IMR-90 (cell line): ENCODE measurements at regions not wholly inside any gene's neighbourhood (a gene's known extent, or its start where the extent isn't known, plus 50 kb on each side); places are given as distances from the start of the nearest gene placed in this dataset.

Experiments
- ATAC-seq: fragments of 200-7000 bp; cut with Tn5 transposase; 2 replicates; pipeline ENCODE4 v1.9.1; 2020; ENCODE audit warnings: low read depth, mild to moderate bottlenecking, moderate library complexity
- BruUV-seq: library from RNA; stranded (reverse); fragments of 400-500 nt; replicated peaks from 2 replicates; lab custom pipeline; 2021; lab: Mats Ljungman, UMichigan
- CTCF ChIA-PET: fragments of 300-600 bp; formaldehyde crosslinking; extraction: SDS; loops from one replicate; lab custom pipeline; 2021; ENCODE audit warnings: antibody characterized with exemption; lab: Yijun Ruan, JAX
- POLR2A ChIA-PET: fragments of 300-600 bp; sonication (Branson Sonifier 250); formaldehyde crosslinking; loops from one replicate; lab custom pipeline; 2022; ENCODE audit warnings: antibody characterized with exemption; ENCODE audit not compliant: unreplicated experiment; lab: Charles Lee
- DNase-seq: peaks from one replicate; pipeline ENCODE4 v3.0.0; 2013
- H2AFZ ChIP-seq: replicated peaks from 2 replicates; pipeline ENCODE3; 2013; ENCODE audit warnings: low read length, mild to moderate bottlenecking; ENCODE audit not compliant: poor library complexity
- H2AK5ac ChIP-seq: 2 replicates; pipeline ENCODE4 v1.6.1; 2013; ENCODE audit warnings: low read depth, low read length, inconsistent platforms
- H2AK9ac ChIP-seq: replicated peaks from 2 replicates; pipeline ENCODE3; 2013; ENCODE audit warnings: mild to moderate bottlenecking, low read depth, low read length, moderate library complexity; ENCODE audit not compliant: poor library complexity
- H2BK120ac ChIP-seq: 2 replicates; pipeline ENCODE4 v1.6.1; 2013; ENCODE audit warnings: low read depth, low read length, inconsistent platforms
- H2BK15ac ChIP-seq: 3 replicates; pipeline ENCODE4 v1.6.1; 2013; ENCODE audit warnings: low read depth, low read length, inconsistent platforms
- H2BK20ac ChIP-seq: 2 replicates; pipeline ENCODE4 v1.6.1; 2013; ENCODE audit warnings: low read depth, mild to moderate bottlenecking, inconsistent platforms, low read length, moderate library complexity
- H2BK5ac ChIP-seq: 2 replicates; pipeline ENCODE4 v1.6.1; 2013; ENCODE audit warnings: mild to moderate bottlenecking, low read depth, low read length, inconsistent platforms; ENCODE audit not compliant: poor library complexity, severe bottlenecking
- H3K14ac ChIP-seq: replicated peaks from 2 replicates; pipeline ENCODE4 v1.6.1; 2013; ENCODE audit warnings: low read depth, low read length, inconsistent platforms
- H3K18ac ChIP-seq: 2 replicates; pipeline ENCODE4 v1.6.1; 2013; ENCODE audit warnings: low read depth, low read length, control low read depth
- H3K23ac ChIP-seq: 2 replicates; pipeline ENCODE4 v1.6.1; 2013; ENCODE audit warnings: low read depth, low read length, inconsistent platforms
- H3K27ac ChIP-seq: 2 replicates; pipeline ENCODE4 v1.5.1; 2013; ENCODE audit warnings: mild to moderate bottlenecking, control low read depth, low read length; ENCODE audit not compliant: insufficient read depth
- H3K27me3 ChIP-seq: 2 replicates; pipeline ENCODE4 v1.6.1; 2013; ENCODE audit warnings: low read length; ENCODE audit not compliant: control insufficient read depth, insufficient read depth
- H3K36me3 ChIP-seq: 2 replicates; pipeline ENCODE4 v1.6.1; 2013; ENCODE audit warnings: low read length, mixed read lengths; ENCODE audit not compliant: control insufficient read depth, insufficient read depth
- H3K4ac ChIP-seq: 2 replicates; pipeline ENCODE4 v1.6.1; 2013; ENCODE audit warnings: low read depth, low read length, inconsistent platforms
- H3K4me1 ChIP-seq: 2 replicates; pipeline ENCODE4 v1.6.1; 2013; ENCODE audit warnings: low read length, mixed read lengths; ENCODE audit not compliant: control insufficient read depth, insufficient read depth
- H3K4me2 ChIP-seq: 2 replicates; pipeline ENCODE4 v1.6.1; 2013; ENCODE audit warnings: low read depth, mild to moderate bottlenecking, control low read depth, low read length, moderate library complexity
- H3K4me3 ChIP-seq: 2 replicates; pipeline ENCODE4 v1.5.1; 2013; ENCODE audit warnings: low read depth, mild to moderate bottlenecking, control low read depth, low read length, moderate library complexity; ENCODE audit not compliant: insufficient read depth
- H3K56ac ChIP-seq: 2 replicates; pipeline ENCODE4 v1.6.1; 2013; ENCODE audit warnings: low read length, inconsistent platforms; ENCODE audit not compliant: insufficient read depth; ENCODE audit errors: extremely low read depth
- H3K79me1 ChIP-seq, 2 experiments: 2 replicates each; pipeline ENCODE4 v1.6.1; 2013; ENCODE audit warnings: low read length in 2 of 2, inconsistent platforms in 1 of 2, low read depth in 1 of 2
- H3K9ac ChIP-seq: 2 replicates; pipeline ENCODE4 v1.6.1; 2013; ENCODE audit warnings: low read depth, low read length, control low read depth
- H3K9me1 ChIP-seq: 2 replicates; pipeline ENCODE4 v1.6.1; 2013; ENCODE audit warnings: low read length, inconsistent platforms; ENCODE audit not compliant: insufficient read depth
- H3K9me3 ChIP-seq: 2 replicates; pipeline ENCODE4 v1.6.1; 2013; ENCODE audit warnings: low read length; ENCODE audit not compliant: control insufficient read depth, insufficient read depth
- H4K20me1 ChIP-seq: 2 replicates; pipeline ENCODE4 v1.6.1; 2013; ENCODE audit warnings: low read length, inconsistent platforms; ENCODE audit not compliant: insufficient read depth
- H4K5ac ChIP-seq: 2 replicates; pipeline ENCODE4 v1.6.1; 2013; ENCODE audit warnings: mild to moderate bottlenecking, low read depth, low read length, control low read depth
- H4K8ac ChIP-seq, 2 experiments: 2 replicates each; pipeline ENCODE4 v1.6.1; 2013; ENCODE audit warnings: low read depth in 2 of 2, low read length in 2 of 2, control low read depth in 1 of 2, inconsistent platforms in 1 of 2
- H4K91ac ChIP-seq: 2 replicates; pipeline ENCODE4 v1.6.1; 2013; ENCODE audit warnings: low read depth, low read length, inconsistent platforms; ENCODE audit not compliant: insufficient read depth
- BHLHE40 ChIP-seq: fragments of 150-350 bp; IDR thresholded peaks from 2 replicates; pipeline ENCODE4 v1.6.1; 2016; ENCODE audit warnings: mild to moderate bottlenecking, low read depth, low read length
- CEBPB ChIP-seq: IDR thresholded peaks from 2 replicates; pipeline ENCODE4 v1.6.1; 2012; ENCODE audit warnings: low read depth, low read length, improper control_type of control experiment
- CHD1 ChIP-seq: IDR thresholded peaks from 2 replicates; pipeline ENCODE4 v1.6.1; 2012; ENCODE audit warnings: low read depth, low read length, improper control_type of control experiment
- CTCF ChIP-seq: conservative IDR thresholded peaks from 2 replicates; pipeline ENCODE4 v1.5.1; 2012; ENCODE audit warnings: mild to moderate bottlenecking, low read depth, low read length, improper control_type of control experiment
- ELK1 ChIP-seq: fragments of 150-350 bp; IDR thresholded peaks from 2 replicates; pipeline ENCODE4 v1.6.1; 2016; ENCODE audit warnings: low read depth, mild to moderate bottlenecking, low read length, moderate library complexity, borderline replicate concordance
- FOS ChIP-seq: fragments of 150-350 bp; IDR thresholded peaks from 2 replicates; pipeline ENCODE4 v1.6.1; 2016; ENCODE audit warnings: low read depth, low read length
- MAFK ChIP-seq: IDR thresholded peaks from 2 replicates; pipeline ENCODE4 v1.6.1; 2012; ENCODE audit warnings: low read depth, low read length, improper control_type of control experiment
- MAZ ChIP-seq: IDR thresholded peaks from 2 replicates; pipeline ENCODE4 v1.6.1; 2012; ENCODE audit warnings: low read depth, mild to moderate bottlenecking, low read length, improper control_type of control experiment, moderate library complexity, borderline replicate concordance
- MXI1 ChIP-seq: IDR thresholded peaks from 2 replicates; pipeline ENCODE4 v1.6.1; 2012; ENCODE audit warnings: low read depth, mild to moderate bottlenecking, low read length, moderate library complexity, borderline replicate concordance
- NFE2L2 ChIP-seq: fragments of 150-350 bp; IDR thresholded peaks from 2 replicates; pipeline ENCODE4 v1.6.1; 2016; ENCODE audit warnings: low read depth, mild to moderate bottlenecking, low read length
- POLR2A ChIP-seq: IDR thresholded peaks from 2 replicates; pipeline ENCODE4 v1.6.1; 2012; ENCODE audit warnings: mild to moderate bottlenecking, low read depth, low read length
- RAD21 ChIP-seq: IDR thresholded peaks from 2 replicates; pipeline ENCODE4 v1.6.1; 2012; ENCODE audit warnings: low read length, improper control_type of control experiment
- RCOR1 ChIP-seq: IDR thresholded peaks from 2 replicates; pipeline ENCODE4 v1.6.1; 2012; ENCODE audit warnings: mild to moderate bottlenecking, low read length, improper control_type of control experiment; ENCODE audit not compliant: insufficient replicate concordance
- RFX5 ChIP-seq: IDR thresholded peaks from 2 replicates; pipeline ENCODE4 v1.8.0; 2012; ENCODE audit warnings: low read depth, mild to moderate bottlenecking, low read length, moderate library complexity
- SMC3 ChIP-seq: fragments of 150-350 bp; IDR thresholded peaks from 2 replicates; pipeline ENCODE4 v1.6.1; 2016; ENCODE audit warnings: low read depth, mild to moderate bottlenecking, antibody characterized with exemption, low read length, moderate library complexity
- WGBS, 2 experiments: methylation state at CpG; one replicate each; pipeline versions ENCODE4 v1.1.5 to v1.1.7; 2013; ENCODE audit warnings: missing lambda C conversion rate in 2 of 2; ENCODE audit not compliant: insufficient read length in 1 of 2; ENCODE audit errors: extremely low coverage in 2 of 2; 5-methylcytosine and 5-hydroxymethylcytosine counted together
- dilution Hi-C: fragments of 300-500 bp; cut with HindIII; formaldehyde crosslinking; loops from one replicate; pipeline ENCODE4 v1.14.3; 2018; ENCODE audit warnings: low sequenced_read_pairs; ENCODE audit not compliant: unreplicated experiment
- in situ Hi-C: fragments of 300-500 bp; cut with MboI; formaldehyde crosslinking; loops from 3 replicates; pipeline ENCODE4 v1.14.3; 2019; ENCODE audit warnings: low sequenced_read_pairs, inconsistent platforms, mixed read lengths
- intact Hi-C: fragments of 100-400 bp; cut with micrococcal nuclease; formaldehyde crosslinking; loops from 2 replicates; pipeline ENCODE4 v1.10.0; 2022
- TF ChIP-seq, protein P1 (sequence below): fragments of 150-350 bp; IDR thresholded peaks from 2 replicates; pipeline ENCODE4 v1.6.1; 2017; ENCODE audit warnings: mild to moderate bottlenecking, antibody characterized with exemption, low read length, low read depth

DNA sequence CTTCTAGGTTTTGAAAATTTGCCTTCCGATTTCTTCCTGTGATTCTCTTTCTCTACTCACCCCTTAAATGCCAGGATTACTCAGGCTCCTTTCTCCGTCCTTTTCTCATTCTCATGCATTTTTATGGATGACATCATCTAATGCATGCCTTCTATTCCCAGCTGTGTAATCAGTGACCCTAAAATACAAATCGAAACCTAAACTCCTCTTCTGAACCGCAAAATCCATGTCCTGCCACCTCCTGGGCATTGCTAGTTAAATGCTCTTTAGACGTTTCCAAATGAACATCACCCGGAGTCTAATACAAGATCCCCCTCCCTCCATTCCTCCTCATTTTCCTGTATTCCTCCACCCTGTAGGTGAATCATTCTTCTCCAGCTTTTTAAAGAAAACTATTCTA lies 1703.1 kb upstream of the FLRT2 start:
- in situ Hi-C loops (no loop called here), intact Hi-C loops (no loop called here), dilution Hi-C loops (no loop called here)
- no peak overlapping the region for H3K18ac ChIP-seq
- 70% methylated on average over 2 of the region's 6 CpGs; no CpG with 5 or more reads in 1 of the 2 experiments for WGBS, 2 experiments
- DNase-seq (peak; percentile 76), ATAC-seq (no peak; the same call in 1 of the 2 replicates)
- ChIA-PET POLR2A (no interaction called here), CTCF (no interaction called here)
- no peaks in the 10 kb centered on the region for H3K79me1 ChIP-seq
- no peaks in the 10 kb centered on the region for H3K9me1 ChIP-seq
- no peak overlapping the region for H2AK5ac ChIP-seq
- no peak overlapping the region for H4K91ac ChIP-seq
- H2AK9ac ChIP-seq: no peak overlapping the region
- H2BK20ac ChIP-seq: no peak overlapping the region
- no peak for TF ChIP-seq POLR2A
- no peak for TF ChIP-seq MXI1
- no peak for TF ChIP-seq CHD1
- no peak for TF ChIP-seq RAD21
- no peak for TF ChIP-seq NFE2L2
- no peak for TF ChIP-seq RFX5
- no peak for TF ChIP-seq SMC3
- no peak for TF ChIP-seq CEBPB
- TF ChIP-seq FOS: no peak
- TF ChIP-seq RCOR1: no peak
- TF ChIP-seq MAFK: no peak
- TF ChIP-seq, protein P1, sequence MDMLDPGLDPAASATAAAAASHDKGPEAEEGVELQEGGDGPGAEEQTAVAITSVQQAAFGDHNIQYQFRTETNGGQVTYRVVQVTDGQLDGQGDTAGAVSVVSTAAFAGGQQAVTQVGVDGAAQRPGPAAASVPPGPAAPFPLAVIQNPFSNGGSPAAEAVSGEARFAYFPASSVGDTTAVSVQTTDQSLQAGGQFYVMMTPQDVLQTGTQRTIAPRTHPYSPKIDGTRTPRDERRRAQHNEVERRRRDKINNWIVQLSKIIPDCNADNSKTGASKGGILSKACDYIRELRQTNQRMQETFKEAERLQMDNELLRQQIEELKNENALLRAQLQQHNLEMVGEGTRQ: no peak
- TF ChIP-seq CTCF: no peak
- no peak for TF ChIP-seq MAZ
- TF ChIP-seq ELK1: no peak
- no peak for TF ChIP-seq BHLHE40
- no peak overlapping the region for H3K4ac ChIP-seq
- no peaks in the 10 kb centered on the region for H3K36me3 ChIP-seq
- H3K4me2 ChIP-seq: no peak overlapping the region
- H4K8ac ChIP-seq: no peak overlapping the region
- no peak overlapping the region for H3K4me3 ChIP-seq
- H2BK5ac ChIP-seq: no peak overlapping the region
- no peak overlapping the region for H2BK120ac ChIP-seq
- H2BK15ac ChIP-seq: no peak overlapping the region
- no peaks in the 10 kb centered on the region for H3K27me3 ChIP-seq
- no peak overlapping the region for H3K27ac ChIP-seq
- no peaks in the 10 kb centered on the region for H4K20me1 ChIP-seq
- no peaks in the 10 kb centered on the region for H3K9me3 ChIP-seq
- no peak overlapping the region for H2AFZ ChIP-seq
- no peak overlapping the region for H3K56ac ChIP-seq
- no peak overlapping the region for H4K5ac ChIP-seq
- no peak overlapping the region for H3K23ac ChIP-seq
- peaks cover 2% of the 10 kb centered on the region for H3K4me1 ChIP-seq
- H3K9ac ChIP-seq: no peak overlapping the region
- H3K14ac ChIP-seq: no peak overlapping the region
- no TSS peak for BruUV-seq
